VCaP (cell line): ENCODE measurements at regions not wholly inside any gene's neighbourhood (a gene's known extent, or its start where the extent isn't known, plus 50 kb on each side); places are given as distances from the start of the nearest gene placed in this dataset.

ENCODE experiments used
- H3K27ac ChIP-seq: fragments of 450-650 bp; 2 replicates; pipeline ENCODE4 v1.5.1; 2017
- CTCF ChIP-seq: fragments of 450-650 bp; conservative IDR thresholded peaks from 2 replicates; pipeline ENCODE4 v1.5.1; 2017; ENCODE audit warnings: mild to moderate bottlenecking, moderate library complexity

- TF ChIP-seq CTCF = no peak
- no peak overlapping the region for H3K27ac ChIP-seq
Measured at GRCh38 chr5:7242118-7242710, 153.7 kb upstream of the ADCY2 start.

- no peak for TF ChIP-seq CTCF
- H3K27ac ChIP-seq = peak overlapping the region; percentile 39
Measured at GRCh38 chr5:7244208-7244607, 151.7 kb upstream of the ADCY2 start.

- no peak for TF ChIP-seq CTCF
- peak overlapping the region; percentile 39 for H3K27ac ChIP-seq
Measured at GRCh38 chr5:7245121-7245651, 150.8 kb upstream of the ADCY2 start.

GRCh38 chr5:7246287-7246686, 149.7 kb upstream of the ADCY2 start:
- H3K27ac ChIP-seq = no peak overlapping the region
- TF ChIP-seq CTCF = no peak

GRCh38 chr5:7250004-7250403, 145.9 kb upstream of the ADCY2 start:
- H3K27ac ChIP-seq = no peak overlapping the region
- no peak for TF ChIP-seq CTCF

- no peak overlapping the region for H3K27ac ChIP-seq
- no peak for TF ChIP-seq CTCF
Measured at GRCh38 chr5:7250611-7251010, 145.3 kb upstream of the ADCY2 start.

- H3K27ac ChIP-seq = no peak overlapping the region
- TF ChIP-seq CTCF = no peak
Measured at GRCh38 chr5:7251132-7251531, 144.8 kb upstream of the ADCY2 start.
